ENCODE measurements at regions not wholly inside any gene's neighbourhood (a gene's known extent, or its start where the extent isn't known, plus 50 kb on each side); places are given as distances from the start of the nearest gene placed in this dataset.

DNA sequence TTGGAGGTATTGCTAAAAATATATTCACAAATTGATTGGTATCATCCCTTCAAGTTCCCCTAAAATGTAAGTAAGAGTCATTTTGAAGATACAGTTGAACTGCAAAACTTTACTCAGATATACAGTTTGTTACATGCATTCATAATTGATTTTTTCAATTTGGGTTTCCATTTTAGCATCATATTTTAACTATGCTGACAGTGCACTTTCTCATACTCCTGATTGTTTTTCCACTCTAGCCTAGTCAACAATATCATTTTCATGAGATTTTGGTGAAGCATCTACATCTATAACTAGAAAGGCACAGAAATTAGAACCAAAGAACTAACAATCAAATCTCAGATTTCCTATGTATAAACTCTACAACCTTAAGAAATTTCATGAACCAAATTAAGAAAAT lies 2850.4 kb upstream of the PCDH20 start:
- DNase-seq = no peak

- DNase-seq = no peak
Measured at GRCh38 chr13:64263285-64263684, 2847.6 kb upstream of the PCDH20 start.

- no peak for DNase-seq
Measured at GRCh38 chr13:64256751-64257150, 2841.1 kb upstream of the PCDH20 start.

DNA sequence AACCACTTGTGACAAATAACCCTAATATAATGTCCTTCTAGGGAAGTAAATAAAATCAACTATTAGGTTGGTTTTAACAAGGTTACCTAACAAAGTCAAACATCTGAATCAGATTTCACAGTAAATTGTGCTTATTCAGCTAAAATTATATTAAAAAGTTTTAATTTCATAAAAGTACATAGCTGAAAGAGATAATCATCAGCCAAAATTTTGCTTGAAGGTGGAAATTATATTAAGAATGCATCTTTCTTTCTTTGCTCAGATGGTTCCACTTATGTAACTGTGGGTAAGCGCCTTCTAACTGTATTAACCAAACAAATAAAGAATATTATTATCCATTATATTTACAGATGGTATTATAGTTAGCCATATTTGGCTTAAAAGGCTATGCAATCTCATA lies 2840.3 kb upstream of the PCDH20 start:
- no peak for DNase-seq

DNA sequence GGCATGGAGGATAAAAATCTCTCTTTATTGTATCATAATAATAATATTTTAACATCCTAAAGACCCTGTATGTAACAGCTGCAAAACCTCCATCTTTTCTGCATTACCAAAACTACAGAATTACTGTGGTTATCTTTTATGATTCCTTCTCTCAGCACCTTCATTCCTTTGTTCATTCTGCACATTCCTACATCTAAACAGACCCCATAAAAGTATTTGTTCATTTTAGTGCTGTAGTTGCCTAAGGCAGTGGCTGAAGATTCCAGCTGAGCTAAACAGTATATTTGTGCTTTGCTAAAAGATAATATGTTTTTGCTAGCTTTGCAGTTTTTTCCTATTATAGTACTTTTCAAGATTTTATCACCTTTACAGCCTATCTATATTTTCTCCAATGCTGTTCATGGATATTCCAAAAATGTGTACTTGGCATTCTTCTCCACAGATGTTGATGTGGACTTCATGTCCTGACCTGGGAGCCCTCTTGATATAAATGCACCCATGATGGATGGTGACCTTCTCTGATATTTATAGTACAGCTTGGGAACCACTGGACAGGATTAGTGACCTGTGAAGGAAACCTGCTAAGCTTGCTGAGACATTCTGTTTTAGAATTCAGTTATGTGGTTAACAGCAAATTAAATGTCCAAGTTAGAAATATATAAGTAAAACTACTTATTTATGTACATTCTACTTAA lies 2832.9 kb upstream of the PCDH20 start:
- no peak for DNase-seq

GRCh38 chr13:64239372-64239771 lies 2823.7 kb upstream of the PCDH20 start:
- DNase-seq = no peak

DNA sequence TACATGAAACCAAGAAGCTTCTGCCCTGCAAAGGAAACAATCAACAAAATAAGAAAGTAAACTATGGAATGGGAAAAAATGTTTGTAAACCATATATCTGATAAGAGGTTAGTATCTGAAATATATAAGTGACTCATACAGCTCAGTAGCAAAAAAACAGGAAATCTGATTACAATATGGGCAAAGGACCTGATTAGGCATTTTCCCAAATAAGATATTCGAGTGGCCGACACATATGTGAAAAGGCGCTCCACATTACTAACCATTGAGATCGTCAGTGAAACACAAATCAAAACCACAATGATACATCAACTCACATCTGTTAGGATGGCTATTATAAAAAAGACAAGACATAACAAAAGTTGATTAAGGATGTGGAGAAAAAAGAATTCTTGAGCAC lies 2818.6 kb upstream of the PCDH20 start:
- DNase-seq = no peak

GRCh38 chr13:64223016-64223415 lies 2807.4 kb upstream of the PCDH20 start:
- DNase-seq = no peak

DNA sequence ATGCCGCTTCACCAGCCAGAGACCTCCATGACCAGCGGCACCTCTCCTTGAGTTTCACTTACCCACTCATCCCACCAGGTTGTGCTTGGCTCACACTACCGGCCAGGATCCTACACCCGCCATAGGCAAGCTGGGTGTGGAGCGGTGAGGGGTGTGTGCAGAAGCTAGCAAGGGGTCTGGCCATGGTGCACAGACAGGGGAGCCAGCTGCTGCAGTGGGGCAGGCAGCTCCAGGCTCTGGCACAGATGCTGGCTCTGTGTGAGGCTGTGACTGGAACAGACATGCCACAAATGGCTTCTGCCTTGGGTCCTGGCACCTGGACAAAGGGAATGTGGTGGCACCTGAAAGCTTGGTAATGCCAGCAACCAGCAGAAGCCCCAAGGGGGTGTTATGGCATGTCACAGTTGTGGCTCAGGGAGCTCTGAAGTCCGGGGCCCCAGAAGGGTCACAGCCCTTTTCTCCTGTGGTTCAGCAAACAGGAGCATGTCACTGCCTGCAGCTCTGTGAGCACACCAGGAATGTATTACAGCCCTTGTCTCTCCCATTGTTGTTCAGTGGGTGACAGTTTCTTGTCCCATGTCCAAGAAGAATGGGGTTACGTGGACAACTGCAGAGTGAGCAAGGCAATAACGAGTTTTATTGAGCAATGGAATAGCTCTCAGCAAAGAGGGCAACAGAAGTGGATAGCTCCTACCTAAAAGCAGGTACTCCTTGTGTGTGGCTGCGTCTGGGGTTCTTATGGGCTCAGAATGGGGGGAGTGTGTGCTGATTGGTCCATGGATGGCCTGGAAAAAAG lies 2791.0 kb upstream of the PCDH20 start:
- DNase-seq = no peak

DNA sequence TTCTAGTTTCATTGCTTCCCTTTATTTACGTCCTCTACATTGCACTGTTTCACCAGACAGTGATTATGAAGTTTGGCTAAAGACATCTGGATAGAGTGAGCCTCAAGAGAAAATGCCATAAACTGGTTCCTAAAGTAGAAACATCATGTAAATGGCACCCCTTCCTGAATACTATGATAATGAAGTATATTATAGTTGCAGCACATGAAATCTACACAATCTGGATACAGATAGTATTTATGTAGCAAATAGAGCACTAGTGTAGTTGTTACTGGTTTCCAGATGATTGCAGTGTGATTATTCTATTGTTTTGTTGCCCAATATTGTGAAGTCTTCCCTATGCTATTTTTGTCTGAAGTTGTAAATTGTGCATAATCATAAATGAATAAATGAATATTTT lies 2786.9 kb upstream of the PCDH20 start:
- no peak for DNase-seq

- DNase-seq = no peak
Measured at GRCh38 chr13:64197232-64197631, 2781.6 kb upstream of the PCDH20 start.

DNA sequence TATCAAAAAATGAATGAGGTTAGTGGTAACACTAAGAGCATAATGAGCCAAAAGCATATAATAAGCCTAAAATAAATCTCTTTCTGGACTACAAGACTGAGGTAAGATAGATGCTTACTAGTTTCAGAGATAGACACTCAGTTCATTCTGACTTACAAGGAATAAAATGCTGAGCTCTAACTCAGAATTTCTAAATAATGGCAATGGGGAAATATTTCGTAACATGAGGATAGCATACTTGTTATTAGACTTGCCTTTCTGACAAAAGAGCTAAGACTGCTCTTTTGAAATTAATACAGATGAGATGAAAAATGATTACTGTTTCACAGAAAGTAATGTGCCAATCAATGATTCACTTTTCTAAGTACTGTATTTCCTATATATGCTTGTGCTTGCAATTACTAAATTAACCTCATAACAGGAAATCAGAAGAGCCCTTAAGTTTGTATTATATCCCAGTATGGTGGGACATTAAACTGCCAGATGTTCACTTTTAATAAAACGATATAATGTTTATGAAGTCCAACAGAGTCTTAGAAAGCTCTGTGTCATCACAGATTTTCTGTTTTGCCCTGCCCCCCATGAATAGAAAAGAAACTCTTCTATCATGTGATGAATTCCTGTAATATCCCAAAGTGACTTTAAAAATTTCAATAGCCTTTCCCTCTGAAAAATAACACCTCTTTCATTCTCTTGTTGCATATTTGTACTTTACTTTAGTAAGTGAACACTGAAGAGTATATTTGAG lies 2771.0 kb upstream of the PCDH20 start:
- DNase-seq = no peak

- DNase-seq = no peak
Measured at GRCh38 chr13:64186071-64186470, 2770.4 kb upstream of the PCDH20 start.

- no peak for DNase-seq
Measured at GRCh38 chr13:64180756-64181155, 2765.1 kb upstream of the PCDH20 start.

GRCh38 chr13:64165826-64166225 lies 2750.2 kb upstream of the PCDH20 start:
- DNase-seq = no peak

DNA sequence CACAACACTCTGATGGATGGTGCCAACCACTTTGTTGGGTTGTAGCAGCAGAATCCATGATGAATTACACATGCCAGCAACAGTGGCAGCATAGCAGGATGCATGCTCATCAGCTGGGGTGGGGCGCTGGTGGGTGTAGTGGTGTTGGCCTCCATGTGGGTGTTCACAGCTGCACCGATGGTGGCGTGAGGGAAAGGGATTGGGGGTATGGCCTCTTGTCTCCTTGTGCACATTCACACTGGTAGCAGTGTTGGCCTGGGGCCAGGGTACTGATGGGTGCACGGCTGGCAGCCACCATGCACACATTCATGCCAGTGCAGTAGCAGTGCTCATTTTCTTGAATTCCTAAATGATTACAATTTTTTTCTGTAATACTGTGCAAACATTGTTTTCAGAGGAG lies 2748.8 kb upstream of the PCDH20 start:
- no peak for DNase-seq

DNA sequence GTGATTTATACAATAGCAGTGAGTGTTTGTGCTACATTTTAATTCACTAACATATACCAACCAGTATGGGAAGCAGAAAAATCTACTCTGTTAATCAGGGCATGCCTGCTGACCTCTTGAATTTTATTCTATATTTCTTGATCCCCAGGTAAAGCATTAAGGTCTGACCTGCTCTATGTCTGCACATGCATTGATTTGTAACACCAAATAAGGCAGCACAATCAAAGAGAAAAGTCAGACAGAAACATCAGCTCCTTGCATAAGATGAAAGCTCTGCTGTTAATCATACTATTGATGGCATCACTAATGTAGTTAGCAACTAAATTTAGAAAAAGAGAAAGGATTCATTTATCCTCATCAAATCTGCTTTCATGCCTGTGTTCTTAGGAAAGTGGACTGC lies 2744.8 kb upstream of the PCDH20 start:
- no peak for DNase-seq

DNA sequence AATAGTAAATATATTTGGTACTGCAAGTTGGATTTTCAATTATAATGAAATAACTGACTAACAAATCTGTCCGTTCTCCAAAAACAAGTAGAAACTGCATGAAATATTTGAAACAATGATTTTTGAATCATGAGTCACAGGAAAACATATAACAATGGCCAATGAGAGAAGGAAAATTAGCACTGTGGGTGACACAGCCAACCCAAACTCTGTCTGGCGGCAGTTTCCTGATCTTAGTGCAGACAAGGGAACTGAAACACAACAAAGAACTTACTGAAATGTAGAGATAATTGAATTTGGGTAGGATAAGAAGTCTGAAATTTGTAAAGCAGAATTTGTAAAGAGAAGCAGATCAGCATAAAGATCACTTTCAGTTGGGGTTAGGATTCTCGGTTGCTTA lies 2743.3 kb upstream of the PCDH20 start:
- no peak for DNase-seq

DNA sequence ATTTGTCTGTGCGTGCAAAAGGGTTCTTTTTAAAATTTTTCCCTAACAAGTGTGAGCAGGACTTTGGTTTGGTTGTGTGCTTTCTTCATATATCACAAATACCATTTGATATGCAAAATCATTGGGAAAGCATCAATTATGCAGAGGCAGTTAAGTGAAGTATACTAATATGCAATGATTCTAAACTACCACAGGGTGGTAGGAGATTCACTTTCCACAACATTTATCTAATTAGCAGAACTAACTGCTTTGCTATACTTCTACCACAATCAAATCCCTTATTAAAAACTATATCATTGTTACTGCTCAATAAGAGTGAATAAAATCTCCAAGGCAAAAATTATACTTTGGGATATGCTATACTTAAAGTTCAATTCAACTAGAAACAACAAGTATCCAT lies 2738.9 kb upstream of the PCDH20 start:
- no peak for DNase-seq

GRCh38 chr13:64130600-64130999 lies 2715.0 kb upstream of the PCDH20 start:
- DNase-seq = no peak

- DNase-seq = no peak
Measured at GRCh38 chr13:64130171-64130570, 2714.5 kb upstream of the PCDH20 start.

- DNase-seq = no peak
Measured at GRCh38 chr13:64127856-64128255, 2712.2 kb upstream of the PCDH20 start.

GRCh38 chr13:64127192-64127591 lies 2711.5 kb upstream of the PCDH20 start:
- no peak for DNase-seq
